K562 (cell line): ENCODE measurements at regions not wholly inside any gene's neighbourhood (a gene's known extent, or its start where the extent isn't known, plus 50 kb on each side); places are given as distances from the start of the nearest gene placed in this dataset.

ENCODE experiments used
- ATAC-seq: fragments of 200-7000 bp; cut with Tn5 transposase; 3 replicates; pipeline ENCODE4 v1.9.1; 2020; ENCODE audit warnings: moderate library complexity
- BruUV-seq: library from RNA; stranded (reverse); fragments of 400-500 nt; replicated peaks from 2 replicates; lab custom pipeline; 2021; lab: Mats Ljungman, UMichigan
- CTCF ChIA-PET: fragments of 300-600 bp; formaldehyde crosslinking; extraction: SDS; loops from one replicate; lab custom pipeline; 2021; ENCODE audit warnings: low intra/inter-chr PET ratio; lab: Yijun Ruan, JAX
- POLR2A ChIA-PET: fragments of 300-600, 350-650 bp; sonication (Branson Sonifier 250); formaldehyde crosslinking; extraction: SDS; loops from one replicate; lab custom pipeline; 2021; ENCODE audit warnings: antibody characterized with exemption, inconsistent platforms; lab: Yijun Ruan, JAX
- DNase-seq, 4 experiments: peaks; one replicate each; pipeline versions ENCODE4 v3.0.0 to v3.0.0-alpha.2; 2011 to 2018; ENCODE audit warnings: low spot score in 3 of 4, mixed read lengths in 3 of 4; ENCODE audit errors: extremely low read depth in 1 of 4
- FAIRE-seq: peaks from 2 replicates; lab custom pipeline; 2011; peaks lifted over from hg19 to GRCh38; lab: Jason Lieb, UNC
- H2AFZ ChIP-seq: 2 replicates; pipeline ENCODE4 v1.6.0; 2011; ENCODE audit warnings: low read depth, low read length, control low read depth, inconsistent platforms
- H3K27ac ChIP-seq: fragments of 200-600 bp; 3 replicates; pipeline ENCODE4 v1.8.0; 2011; ENCODE audit warnings: low read depth, mild to moderate bottlenecking, control low read depth, inconsistent platforms, low read length, moderate library complexity, mixed read lengths; ENCODE audit errors: extremely low read depth
- H3K27me3 ChIP-seq, 2 experiments: fragments of 300-600 bp in 1 of 2; 2 replicates in 1 of 2; 3 replicates in 1 of 2; pipeline versions ENCODE4 v1.6.0 to v1.8.0; 2011; ENCODE audit warnings: inconsistent platforms in 2 of 2, low read length in 2 of 2, mild to moderate bottlenecking in 1 of 2, mixed read lengths in 1 of 2, moderate library complexity in 1 of 2; ENCODE audit not compliant: control insufficient read depth in 2 of 2, insufficient read depth in 2 of 2
- H3K36me3 ChIP-seq: fragments of 300-600 bp; 3 replicates; pipeline ENCODE4 v1.8.0; 2011; ENCODE audit warnings: mild to moderate bottlenecking, low read length, inconsistent platforms; ENCODE audit not compliant: control insufficient read depth, insufficient read depth
- H3K4me1 ChIP-seq, 2 experiments: fragments of 200-600 bp in 1 of 2; replicated peaks in 1 of 2; 2 replicates in 1 of 2; 3 replicates in 1 of 2; pipeline versions ENCODE4 v1.5.1 to v1.8.0; 2011; ENCODE audit warnings: inconsistent platforms in 2 of 2, low read length in 2 of 2, mild to moderate bottlenecking in 1 of 2, mixed read lengths in 1 of 2, moderate library complexity in 1 of 2; ENCODE audit not compliant: control insufficient read depth in 2 of 2, insufficient read depth in 2 of 2
- H3K4me2 ChIP-seq: 2 replicates; pipeline ENCODE4 v1.6.1; 2011; ENCODE audit warnings: low read length, control low read depth, inconsistent platforms, mixed read lengths; ENCODE audit not compliant: insufficient read depth
- H3K4me3 ChIP-seq: fragments of 200-600 bp; sonication (generic), shearing (Covaris generic); 2 replicates; pipeline ENCODE4 v1.5.1; 2016; ENCODE audit warnings: control low read depth, inconsistent platforms
- H3K79me2 ChIP-seq: fragments of 200-600 bp; 3 replicates; pipeline ENCODE4 v1.8.0; 2011; ENCODE audit warnings: low read length, inconsistent platforms; ENCODE audit not compliant: control insufficient read depth, insufficient read depth
- H3K9ac ChIP-seq, 2 experiments: 2 replicates each; pipeline versions ENCODE4 v1.6.0 to v1.6.1; 2011; ENCODE audit warnings: low read depth in 2 of 2, low read length in 2 of 2, control low read depth in 1 of 2, inconsistent platforms in 1 of 2, mild to moderate bottlenecking in 1 of 2, mixed read lengths in 1 of 2; ENCODE audit not compliant: insufficient read depth in 1 of 2
- H3K9me1 ChIP-seq: one replicate; pipeline ENCODE4 v1.6.0; 2011; ENCODE audit warnings: inconsistent platforms, mild to moderate bottlenecking, low read length, moderate library complexity; ENCODE audit not compliant: control insufficient read depth, insufficient read depth
- H3K9me3 ChIP-seq: replicated peaks from 2 replicates; pipeline ENCODE4 v1.5.1; 2011; ENCODE audit warnings: low read depth, low read length, inconsistent platforms; ENCODE audit not compliant: control insufficient read depth, insufficient read depth
- H4K20me1 ChIP-seq: replicated peaks from 2 replicates; pipeline ENCODE4 v1.6.1; 2011; ENCODE audit warnings: low read length, inconsistent platforms, mixed read lengths; ENCODE audit not compliant: control insufficient read depth, insufficient read depth
- BACH1 ChIP-seq: fragments of 200-800 bp; sonication (Bioruptor generic); IDR thresholded peaks from 2 replicates; pipeline ENCODE4 v1.6.1; 2016; ENCODE audit warnings: missing genetic modification characterization, missing compliant biosample characterization
- CEBPG ChIP-seq, 3 experiments: fragments of 200-800 bp in 1 of 3; sonication (Bioruptor generic) in 1 of 3; sonication (generic) in 1 of 3; formaldehyde crosslinking in 1 of 3; IDR thresholded peaks in 2 of 3; conservative IDR thresholded peaks in 1 of 3; 2 replicates each; pipeline versions ENCODE4 v1.6.1 to v1.8.0; 2016 to 2022; ENCODE audit warnings: missing compliant biosample characterization in 2 of 3, missing genetic modification characterization in 2 of 3, mild to moderate bottlenecking in 1 of 3, missing genetic modification reagents in 1 of 3
- CREBBP ChIP-seq: IDR thresholded peaks from one replicate; pipeline ENCODE4 v1.6.1; 2012; ENCODE audit warnings: low read depth, mild to moderate bottlenecking, control low read depth, inconsistent platforms, low read length
- FOXP4 ChIP-seq: sonication (generic); formaldehyde crosslinking; IDR thresholded peaks from 2 replicates; pipeline ENCODE4 v1.8.0; 2022; ENCODE audit warnings: mild to moderate bottlenecking, missing genetic modification reagents, borderline replicate concordance
- GABPB1 ChIP-seq: sonication (generic); formaldehyde crosslinking; IDR thresholded peaks from 2 replicates; pipeline ENCODE4 v1.8.0; 2022; ENCODE audit warnings: mild to moderate bottlenecking, missing genetic modification reagents
- KDM1A ChIP-seq, 2 experiments: fragments of 450-650 bp; IDR thresholded peaks; 2 replicates each; pipeline ENCODE4 v1.6.1; 2016; ENCODE audit warnings: mild to moderate bottlenecking in 2 of 2
- MYBL2 ChIP-seq, 2 experiments: fragments of 450-650 bp in 1 of 2; sonication (generic) in 1 of 2; formaldehyde crosslinking in 1 of 2; IDR thresholded peaks; 2 replicates each; pipeline versions ENCODE4 v1.6.1 to v1.8.1; 2017 to 2022; ENCODE audit warnings: borderline replicate concordance in 1 of 2, inconsistent platforms in 1 of 2, low read depth in 1 of 2, mild to moderate bottlenecking in 1 of 2, missing genetic modification reagents in 1 of 2, moderate library complexity in 1 of 2
- PREB ChIP-seq: sonication (generic); formaldehyde crosslinking; IDR thresholded peaks from 2 replicates; pipeline ENCODE4 v1.8.1; 2023; ENCODE audit warnings: mild to moderate bottlenecking, missing genetic modification reagents
- RBM25 ChIP-seq: fragments of 200-400 bp; formaldehyde crosslinking; IDR thresholded peaks from 2 replicates; pipeline ENCODE4 v1.6.1; 2018; ENCODE audit warnings: low read length, low read depth, moderate library complexity; ENCODE audit not compliant: severe bottlenecking
- SMARCE1 ChIP-seq: fragments of 450-650 bp; IDR thresholded peaks from 2 replicates; pipeline ENCODE4 v1.7.1; 2016; ENCODE audit warnings: mild to moderate bottlenecking
- THRB ChIP-seq: fragments of 450-650 bp; formaldehyde crosslinking; conservative IDR thresholded peaks from 2 replicates; pipeline ENCODE4 v1.4.0; 2022; ENCODE audit warnings: mild to moderate bottlenecking, missing genetic modification characterization
- ZFP36 ChIP-seq: fragments of 150-350 bp; IDR thresholded peaks from 2 replicates; pipeline ENCODE4 v1.6.1; 2018; ENCODE audit warnings: low read length, low read depth; ENCODE audit not compliant: partially characterized antibody
- ZFX ChIP-seq: sonication (generic); formaldehyde crosslinking; IDR thresholded peaks from 2 replicates; pipeline ENCODE4 v1.8.0; 2022; ENCODE audit warnings: mild to moderate bottlenecking, missing genetic modification reagents, moderate library complexity
- ZNF274 ChIP-seq: IDR thresholded peaks from 2 replicates; pipeline ENCODE4 v1.6.1; 2011; ENCODE audit warnings: low read depth, mild to moderate bottlenecking, low read length, moderate library complexity, borderline replicate concordance
- ZNF311 ChIP-seq: fragments of 250-450 bp; sonication (Bioruptor Pico); IDR thresholded peaks from 2 replicates; pipeline ENCODE4 v1.4.0; 2020; ENCODE audit warnings: mild to moderate bottlenecking, moderate library complexity
- ZNF354B ChIP-seq: fragments of 250-450 bp; sonication (Bioruptor Pico); IDR thresholded peaks from 2 replicates; pipeline ENCODE4 v1.4.0; 2020
- WGBS: fragments of 100-300 bp; shearing (Covaris generic); methylation state at CpG from one replicate; pipeline ENCODE4 v1.1.6; 2016; ENCODE audit warnings: low coverage, mixed read lengths; ENCODE audit not compliant: insufficient coverage; ENCODE audit errors: missing lambda C conversion rate; 5-methylcytosine and 5-hydroxymethylcytosine counted together
- in situ Hi-C: fragments of 300-500 bp; cut with MboI; formaldehyde crosslinking; loops from 4 replicates; pipeline ENCODE4 v1.15.0; 2018; ENCODE audit warnings: inconsistent platforms, mixed read lengths
- intact Hi-C: fragments of 100-400 bp; cut with micrococcal nuclease; formaldehyde crosslinking; loops from 2 replicates; pipeline ENCODE4 v1.14.2; 2022
- TF ChIP-seq, protein P1 (sequence below): sonication (generic); formaldehyde crosslinking; IDR thresholded peaks from 2 replicates; pipeline ENCODE4 v1.8.0; 2022; ENCODE audit warnings: missing genetic modification reagents, mild to moderate bottlenecking, borderline replicate concordance

DNA sequence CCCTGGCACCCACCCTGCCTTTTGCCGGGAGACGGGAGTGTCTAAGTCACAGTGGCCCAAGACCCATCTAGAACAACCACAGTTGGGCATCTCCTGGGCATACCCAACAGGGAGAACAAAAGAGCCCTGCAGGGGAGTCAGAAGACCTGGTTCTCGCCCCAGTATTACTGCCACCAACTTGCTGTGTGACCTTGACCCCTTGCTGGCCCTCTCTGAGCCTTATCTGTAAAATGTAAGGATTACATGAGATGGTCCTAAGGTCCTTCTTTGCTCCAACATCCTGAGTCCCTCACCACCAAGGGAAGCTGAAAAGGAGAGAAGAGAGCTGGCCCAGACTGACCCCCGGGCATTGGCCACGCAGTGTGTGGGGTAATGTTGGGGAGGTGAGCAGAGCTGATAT lies 119.0 kb downstream of the CCT6B start:
- H4K20me1 ChIP-seq = no peaks in the 10 kb centered on the region
- no peaks in the 10 kb centered on the region for H3K79me2 ChIP-seq
- ATAC-seq = no peak
- peaks cover 0 to 25% of the 10 kb centered on the region in 2 experiments; a peak in 3 of 5 replicates for H3K27me3 ChIP-seq
- H3K9me3 ChIP-seq = no peaks in the 10 kb centered on the region
- TF ChIP-seq ZFX (CRISPR knock-in tag) (no peak), KDM1A (IDR thresholded peaks at IDR 0.05) (no peak), RBM25 (peak; percentile 60), ZFP36 (peak; percentile 44), ZNF274 (no peak), GABPB1 (CRISPR knock-in tag) (no peak), ZNF311 (CRISPR knock-in tag) (no peak), THRB (CRISPR knock-in tag) (no peak), BACH1 (tag) (no peak), SMARCE1 (no peak), CEBPG (CRISPR knock-in tag; IDR thresholded peaks at IDR 0.05) (no peak), CEBPG (tag; conservative IDR thresholded peaks at IDR 0.05 in 1 of 2, IDR thresholded peaks at IDR 0.05 in 1 of 2) (no peak), ZNF354B (CRISPR knock-in tag) (no peak), MYBL2 (IDR thresholded peaks at IDR 0.05; ENCODE audit: low read depth) (no peak), MYBL2 (CRISPR knock-in tag; IDR thresholded peaks at IDR 0.05; ENCODE audit: borderline replicate concordance) (no peak), FOXP4 (CRISPR knock-in tag) (no peak), CREBBP (no peak), PREB (CRISPR knock-in tag) (no peak)
- TF ChIP-seq, protein P1, sequence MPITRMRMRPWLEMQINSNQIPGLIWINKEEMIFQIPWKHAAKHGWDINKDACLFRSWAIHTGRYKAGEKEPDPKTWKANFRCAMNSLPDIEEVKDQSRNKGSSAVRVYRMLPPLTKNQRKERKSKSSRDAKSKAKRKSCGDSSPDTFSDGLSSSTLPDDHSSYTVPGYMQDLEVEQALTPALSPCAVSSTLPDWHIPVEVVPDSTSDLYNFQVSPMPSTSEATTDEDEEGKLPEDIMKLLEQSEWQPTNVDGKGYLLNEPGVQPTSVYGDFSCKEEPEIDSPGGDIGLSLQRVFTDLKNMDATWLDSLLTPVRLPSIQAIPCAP (CRISPR knock-in tag) = no peak
- TF ChIP-seq, all 486 proteins: peak for 2
- CTCF ChIA-PET = no interaction called here
- no peak overlapping the region for H3K9ac ChIP-seq
- H3K4me1 ChIP-seq = no peaks in the 10 kb centered on the region
- intact Hi-C loops = no loop called here
- no peaks in the 10 kb centered on the region for H3K36me3 ChIP-seq
- no peak for DNase-seq
- no peak for FAIRE-seq
- no TSS peak for BruUV-seq
- POLR2A ChIA-PET = no interaction called here
- H2AFZ ChIP-seq = no peak overlapping the region
- 52% methylated on average over 3 of the region's 5 CpGs for WGBS
- in situ Hi-C loops = no loop called here
- H3K27ac ChIP-seq = no peak overlapping the region
- no peak overlapping the region for H3K4me2 ChIP-seq
- no peak overlapping the region for H3K4me3 ChIP-seq
- H3K9me1 ChIP-seq = no peaks in the 10 kb centered on the region
